GM10266 (cell line): ENCODE measurements at regions not wholly inside any gene's neighbourhood (a gene's known extent, or its start where the extent isn't known, plus 50 kb on each side); places are given as distances from the start of the nearest gene placed in this dataset.

Experiments
- DNase-seq: peaks from one replicate; pipeline ENCODE4 v3.0.0; 2012; ENCODE audit errors: extremely low spot score
- CTCF ChIP-seq: IDR thresholded peaks from 2 replicates; pipeline ENCODE4 v1.5.1; 2012; ENCODE audit warnings: mild to moderate bottlenecking, low read depth; ENCODE audit not compliant: control insufficient read depth, insufficient read depth; ENCODE audit errors: missing control alignments

- DNase-seq = no peak
- no peak for TF ChIP-seq CTCF
These were observed 185.8 kb downstream of the PCSK1 start for GRCh38 chr5:96247097-96247701.

DNA sequence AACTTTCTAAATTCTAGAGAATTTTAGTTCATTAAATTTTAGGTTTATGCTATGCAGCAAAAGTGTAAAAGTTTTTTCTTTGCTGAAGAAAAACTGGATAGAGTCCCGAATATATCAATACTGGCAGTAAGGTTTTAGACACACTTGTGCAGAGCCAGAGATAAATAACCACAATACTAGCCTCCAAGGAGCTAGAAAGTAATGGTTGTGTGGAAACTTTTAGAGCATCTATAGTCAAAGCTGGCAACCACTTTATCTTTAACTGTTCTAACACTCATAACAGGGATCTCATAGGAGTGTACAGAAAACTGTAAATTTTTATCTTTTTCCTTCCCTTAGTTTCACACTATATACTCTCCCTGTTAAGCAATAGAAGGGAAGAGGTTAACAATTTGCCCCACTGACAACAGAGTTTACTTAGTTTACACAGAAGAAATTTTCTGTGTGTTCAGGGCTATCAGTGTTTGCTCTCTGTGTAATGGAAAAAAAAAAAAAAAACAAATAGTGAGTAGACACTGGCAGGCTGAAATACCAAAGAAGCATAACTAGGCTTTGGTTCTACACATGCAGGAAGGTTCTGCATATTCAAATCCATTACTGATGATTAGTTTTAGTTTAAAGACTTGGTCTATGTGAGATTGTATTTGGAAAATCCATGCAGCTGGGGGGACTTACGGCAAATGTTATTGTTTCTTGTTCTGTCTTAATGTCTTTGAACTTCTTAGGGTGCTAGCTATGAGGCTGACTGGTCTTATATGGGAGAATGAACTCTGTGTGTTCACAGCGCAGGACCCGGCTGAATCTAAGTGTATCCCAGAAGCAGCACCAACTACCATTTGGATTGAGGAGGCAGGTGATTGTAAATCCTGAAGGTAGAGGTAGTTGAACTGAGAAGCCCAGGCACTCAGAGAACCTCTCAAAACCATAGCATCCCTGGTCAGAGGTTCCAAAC lies 187.6 kb downstream of the PCSK1 start:
- no peak for DNase-seq

GRCh38 chr5:96244696-96245095 lies 188.4 kb downstream of the PCSK1 start:
- no peak for DNase-seq
- TF ChIP-seq CTCF = no peak

More for the DNA sequence above, 187.6 kb downstream of the PCSK1 start:
- TF ChIP-seq CTCF = no peak

DNA sequence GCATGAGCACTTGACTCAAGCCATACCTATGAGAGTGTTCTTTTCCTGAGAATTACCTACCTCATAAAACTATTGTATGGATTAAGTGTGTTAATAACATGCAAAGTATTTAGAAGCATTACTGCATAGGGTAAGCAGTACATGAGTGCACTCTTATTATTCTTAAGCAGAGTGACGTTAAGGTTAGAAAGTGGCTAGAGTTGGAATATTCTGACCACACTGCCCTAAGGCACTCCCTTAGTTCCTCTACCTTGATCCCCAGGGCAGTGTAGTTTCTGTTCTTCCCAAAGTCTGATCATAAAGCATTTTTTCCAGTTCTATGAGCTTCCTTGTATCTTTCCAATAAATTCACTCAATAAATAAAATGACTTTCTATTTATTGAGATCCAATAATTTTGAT lies 189.2 kb downstream of the PCSK1 start:
- TF ChIP-seq CTCF = no peak
- DNase-seq = no peak

DNA sequence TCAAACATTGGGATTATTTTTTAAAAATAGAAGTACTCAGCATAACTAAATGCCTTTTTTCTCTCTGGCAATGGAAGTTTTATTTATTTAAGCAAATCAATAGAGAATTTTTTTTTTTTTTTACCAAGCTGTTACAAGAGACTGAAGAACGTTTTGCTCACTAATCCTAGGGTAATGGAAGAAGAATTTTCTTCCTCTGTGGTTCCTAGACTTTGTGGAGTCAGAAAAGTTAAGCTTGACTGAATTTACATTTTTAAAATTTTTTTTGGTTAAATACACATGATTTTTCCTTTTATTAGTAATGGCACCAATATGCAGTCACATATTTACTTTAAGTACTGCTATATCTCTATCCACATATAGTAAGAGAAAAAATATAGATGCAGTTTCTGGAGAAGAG lies 189.8 kb downstream of the PCSK1 start:
- TF ChIP-seq CTCF = no peak
- no peak for DNase-seq

- DNase-seq = no peak
- TF ChIP-seq CTCF = no peak
These were observed 190.5 kb downstream of the PCSK1 start for GRCh38 chr5:96242571-96242970.

DNA sequence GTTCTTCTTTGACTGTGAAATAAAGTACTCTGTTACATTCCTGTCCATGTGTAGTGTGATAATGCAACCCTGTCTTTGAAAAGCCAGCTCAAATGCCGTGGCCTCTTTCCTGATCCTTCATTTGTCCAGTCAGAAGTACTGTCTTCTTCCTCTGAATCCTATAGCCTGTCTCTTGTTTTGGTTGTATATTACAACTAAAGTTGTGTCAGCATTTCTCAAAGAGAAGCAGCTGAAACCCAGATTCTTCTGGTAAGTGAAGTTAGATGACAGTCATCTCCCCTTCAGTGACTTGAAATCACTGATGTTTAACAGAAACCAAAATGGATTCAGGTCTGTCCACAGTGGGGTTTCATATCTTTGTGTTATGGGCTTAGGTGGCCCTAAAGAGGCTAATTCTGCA lies 196.2 kb downstream of the PCSK1 start:
- no peak for DNase-seq
- TF ChIP-seq CTCF = no peak
